ENCODE measurements at regions not wholly inside any gene's neighbourhood (a gene's known extent, or its start where the extent isn't known, plus 50 kb on each side); places are given as distances from the start of the nearest gene placed in this dataset.

- TF ChIP-seq TAF1 (IDR thresholded peaks at IDR 0.05; ENCODE audit: low read depth, low read length) (no peak), CHD7 (IDR thresholded peaks at IDR 0.05; ENCODE audit: insufficient replicate concordance, low read length) (no peak), HDAC2 (IDR thresholded peaks at IDR 0.05; ENCODE audit: borderline replicate concordance in 1 of 2, low read depth in 2 of 2, low read length in 2 of 2) (no peak)
Measured at GRCh38 chr6:82068721-82069120, 178.8 kb downstream of the IBTK start (continued).

Data from H1 (cell line).